ENCODE measurements at regions not wholly inside any gene's neighbourhood (a gene's known extent, or its start where the extent isn't known, plus 50 kb on each side); places are given as distances from the start of the nearest gene placed in this dataset.

DNA sequence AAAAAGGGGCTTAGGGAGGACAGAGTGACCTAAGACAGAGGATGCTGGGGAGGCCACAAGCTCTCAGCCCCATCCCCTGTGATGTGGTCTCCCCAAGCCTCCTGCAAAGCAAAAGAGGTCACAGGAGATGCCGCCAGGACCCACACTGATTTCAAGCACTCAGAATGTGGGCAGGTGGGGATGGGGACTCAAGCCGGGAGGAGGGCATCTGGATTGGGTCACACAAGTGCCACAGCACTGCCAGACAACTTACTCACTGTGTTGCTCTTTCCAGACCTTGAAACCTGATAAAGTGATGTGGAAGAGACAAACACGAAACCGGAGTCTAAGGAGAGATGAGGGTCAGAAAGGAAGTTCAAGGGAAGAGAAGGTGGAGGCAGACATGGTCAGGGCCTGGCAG, 95.7 kb downstream of the TTC32 start:
- Mint-ChIP-seq H3K27ac (ENCODE audit: low read depth) (no peak overlapping the region), H3K4me3 (no peak overlapping the region), H3K9me3 (no peaks in the 10 kb centered on the region), H3K4me1 (no peaks in the 10 kb centered on the region), H3K36me3 (ENCODE audit: insufficient read depth) (no peaks in the 10 kb centered on the region), H3K27me3 (peaks cover 22% of the 10 kb centered on the region)
- DNase-seq (ENCODE audit: low spot score in 2 of 2) (no peak), ATAC-seq (replicated peaks; ENCODE audit: extremely low read depth, poor library complexity, severe bottlenecking) (no peak)

DNA sequence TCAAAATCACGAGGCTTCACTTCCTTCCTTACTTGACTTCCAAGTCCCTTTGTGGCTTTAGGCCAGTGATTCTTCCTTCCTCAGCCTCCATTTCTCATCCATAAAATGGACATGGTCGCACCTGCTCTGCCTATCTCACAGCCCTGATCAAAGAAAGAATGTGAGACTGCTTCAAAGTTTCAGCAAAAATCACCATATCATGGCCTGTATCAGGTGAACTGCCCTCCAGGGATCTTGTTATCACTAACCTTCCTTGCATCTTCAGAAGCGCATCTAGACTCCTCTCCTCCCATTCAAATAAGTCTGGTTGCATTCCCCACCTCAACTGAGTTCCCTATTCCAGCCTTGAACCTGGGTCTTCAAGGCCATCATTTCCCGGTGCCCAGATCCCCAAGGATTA, 96.5 kb downstream of the TTC32 start:
- H3K9me3 Mint-ChIP-seq: no peaks in the 10 kb centered on the region
- H3K27ac Mint-ChIP-seq (ENCODE audit: low read depth): no peak overlapping the region
- DNase-seq (ENCODE audit: low spot score in 2 of 2) (no peak), ATAC-seq (replicated peaks; ENCODE audit: extremely low read depth, poor library complexity, severe bottlenecking) (no peak)
- H3K27me3 Mint-ChIP-seq: peaks cover 22% of the 10 kb centered on the region
- no peaks in the 10 kb centered on the region for H3K36me3 Mint-ChIP-seq (ENCODE audit: insufficient read depth)
- no peak overlapping the region for H3K4me3 Mint-ChIP-seq
- no peaks in the 10 kb centered on the region for H3K4me1 Mint-ChIP-seq

DNA sequence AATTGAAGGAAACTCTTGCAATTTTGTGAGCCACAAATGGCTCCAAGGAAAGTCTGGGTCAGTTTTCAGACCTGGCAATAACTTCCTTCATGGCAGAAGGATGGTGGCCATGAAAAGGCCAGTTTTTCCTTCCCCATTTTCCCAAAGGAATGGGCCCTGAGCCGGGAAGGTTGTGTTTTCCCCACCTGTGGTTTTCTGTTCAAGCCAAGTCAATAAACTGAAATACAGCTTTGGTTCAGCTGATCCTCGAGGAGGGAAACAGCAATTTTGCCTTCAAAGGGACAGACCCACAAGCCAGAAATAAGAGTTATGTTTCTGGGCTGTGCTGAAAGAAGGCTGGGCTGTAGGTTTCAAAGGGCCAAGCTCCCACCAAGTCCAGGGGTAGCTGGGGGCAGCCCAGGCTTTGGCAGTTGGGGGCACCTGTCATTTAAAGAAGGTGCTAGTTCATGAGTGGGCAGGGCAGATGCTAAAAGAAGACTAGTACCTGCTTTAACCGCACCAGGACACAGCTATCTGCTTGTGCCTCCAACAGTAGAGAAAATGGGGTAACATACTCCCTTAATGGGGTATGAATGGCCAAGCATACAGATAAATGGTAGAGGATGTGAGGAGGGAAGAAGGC, 97.0 kb downstream of the TTC32 start:
- Mint-ChIP-seq H3K4me1 (no peaks in the 10 kb centered on the region), H3K4me3 (no peak overlapping the region), H3K36me3 (ENCODE audit: insufficient read depth) (no peaks in the 10 kb centered on the region), H3K9me3 (no peaks in the 10 kb centered on the region), H3K27ac (ENCODE audit: low read depth) (no peak overlapping the region), H3K27me3 (peaks cover 22% of the 10 kb centered on the region)
- DNase-seq (ENCODE audit: low spot score in 2 of 2): no peak
- ATAC-seq (replicated peaks; ENCODE audit: extremely low read depth, poor library complexity, severe bottlenecking): no peak

DNA sequence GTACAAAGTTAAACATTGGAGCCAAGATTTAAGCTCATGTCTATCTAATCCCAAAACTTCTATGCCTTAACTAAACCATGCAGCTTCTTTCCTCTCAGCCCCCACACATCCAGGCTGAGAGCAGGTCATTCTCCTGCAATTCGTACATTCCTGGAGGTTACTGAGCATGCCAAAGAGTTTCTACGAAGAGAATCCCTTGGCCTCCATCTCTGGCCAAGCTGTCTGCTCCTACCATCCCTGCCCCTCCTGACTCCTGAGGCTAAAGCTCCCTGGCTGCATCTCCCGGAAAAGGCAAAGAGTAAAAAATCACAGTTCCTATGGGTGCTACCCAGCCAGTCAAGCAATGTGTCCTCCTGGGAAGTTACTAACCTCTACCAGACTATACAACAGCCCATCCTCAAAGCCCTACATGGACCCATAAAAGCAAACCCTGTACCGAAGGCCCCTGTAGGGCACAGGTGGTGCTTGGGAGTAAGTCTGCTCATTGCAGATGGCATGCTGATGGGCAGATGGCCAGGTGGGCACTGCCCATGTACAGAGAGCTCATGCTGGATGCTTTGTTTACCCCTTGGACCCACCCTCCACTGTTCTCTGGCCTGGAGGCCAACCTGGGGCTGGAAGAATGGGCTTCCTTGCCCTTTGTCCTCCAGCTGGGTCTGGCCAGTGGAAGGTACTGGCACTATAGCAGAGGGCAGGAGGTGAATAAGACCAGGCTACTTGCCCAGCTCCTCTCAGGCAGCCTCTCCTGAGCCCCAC, 99.5 kb downstream of the TTC32 start:
- no peaks in the 10 kb centered on the region for H3K9me3 Mint-ChIP-seq
- no peak overlapping the region for H3K27ac Mint-ChIP-seq (ENCODE audit: low read depth)
- no peaks in the 10 kb centered on the region for H3K4me1 Mint-ChIP-seq
- H3K36me3 Mint-ChIP-seq (ENCODE audit: insufficient read depth): no peaks in the 10 kb centered on the region
- H3K27me3 Mint-ChIP-seq: peaks cover 26% of the 10 kb centered on the region
- H3K4me3 Mint-ChIP-seq: no peak overlapping the region
- DNase-seq (ENCODE audit: low spot score in 2 of 2): no peak
- ATAC-seq (replicated peaks; ENCODE audit: extremely low read depth, poor library complexity, severe bottlenecking): no peak

DNA sequence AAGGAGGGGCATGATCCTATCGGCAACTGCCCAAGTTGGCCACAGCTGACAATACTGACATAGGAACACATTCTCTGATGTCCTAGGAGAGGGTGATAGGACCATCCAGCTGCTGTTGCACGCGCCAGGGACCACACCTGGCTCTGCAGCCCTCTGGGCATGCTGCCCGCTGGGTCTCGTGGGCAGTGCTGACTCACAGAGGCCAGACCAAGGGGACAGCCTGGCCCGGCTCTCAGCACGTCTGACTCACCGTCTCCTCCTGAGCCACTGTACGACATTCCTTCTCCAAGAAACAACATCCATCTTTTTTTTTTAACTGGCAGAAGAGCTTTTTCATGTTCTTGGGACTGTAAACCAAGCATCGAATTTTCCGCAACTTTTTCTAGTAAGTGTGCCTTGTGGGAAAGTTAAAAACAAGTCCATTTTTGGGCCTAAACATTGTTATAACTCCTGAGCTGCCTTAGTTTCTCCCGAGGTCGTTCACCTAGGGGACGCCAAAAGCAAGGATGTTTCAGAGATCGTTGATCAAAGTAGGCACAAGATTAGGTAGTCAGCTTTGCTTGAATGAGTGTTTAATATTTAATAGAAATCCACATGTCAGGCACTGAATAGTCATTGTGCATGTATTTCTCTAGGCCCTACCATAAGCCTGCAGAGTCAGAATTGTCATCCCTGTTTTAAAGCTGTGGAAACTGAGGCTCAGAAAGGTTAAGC, 100.3 kb downstream of the TTC32 start:
- H3K9me3 Mint-ChIP-seq: no peaks in the 10 kb centered on the region
- ATAC-seq (replicated peaks; ENCODE audit: extremely low read depth, poor library complexity, severe bottlenecking) (no peak), DNase-seq (ENCODE audit: low spot score in 2 of 2) (no peak)
- no peaks in the 10 kb centered on the region for H3K36me3 Mint-ChIP-seq (ENCODE audit: insufficient read depth)
- peaks cover 20% of the 10 kb centered on the region for H3K27me3 Mint-ChIP-seq
- H3K4me3 Mint-ChIP-seq: no peak overlapping the region
- H3K27ac Mint-ChIP-seq (ENCODE audit: low read depth): no peak overlapping the region
- H3K4me1 Mint-ChIP-seq: no peaks in the 10 kb centered on the region

DNA sequence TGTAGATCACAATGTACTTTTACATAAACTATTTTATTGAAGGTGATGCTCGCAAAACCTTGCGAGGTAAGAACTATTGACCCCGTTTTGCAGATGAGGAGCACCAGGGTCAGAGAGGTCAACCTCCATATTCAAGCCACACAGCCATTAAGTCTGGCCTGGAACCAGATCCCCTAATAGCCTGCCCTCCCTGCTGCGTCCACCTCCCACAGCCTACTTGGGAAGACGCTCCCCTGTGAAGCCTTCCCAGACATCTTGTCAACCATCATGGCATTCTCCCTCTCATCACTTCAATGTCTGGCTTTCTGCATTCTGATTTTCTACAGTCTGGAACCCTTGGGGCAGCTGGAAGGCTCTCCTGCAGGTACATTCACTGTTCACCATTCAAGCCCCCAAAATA, 101.0 kb downstream of the TTC32 start:
- no peak overlapping the region for H3K27ac Mint-ChIP-seq (ENCODE audit: low read depth)
- no peak for DNase-seq (ENCODE audit: low spot score in 2 of 2)
- H3K9me3 Mint-ChIP-seq: no peaks in the 10 kb centered on the region
- H3K4me3 Mint-ChIP-seq: no peak overlapping the region
- no peaks in the 10 kb centered on the region for H3K4me1 Mint-ChIP-seq
- no peak for ATAC-seq (replicated peaks; ENCODE audit: extremely low read depth, poor library complexity, severe bottlenecking)
- peaks cover 16% of the 10 kb centered on the region for H3K27me3 Mint-ChIP-seq
- H3K36me3 Mint-ChIP-seq (ENCODE audit: insufficient read depth): no peaks in the 10 kb centered on the region

DNA sequence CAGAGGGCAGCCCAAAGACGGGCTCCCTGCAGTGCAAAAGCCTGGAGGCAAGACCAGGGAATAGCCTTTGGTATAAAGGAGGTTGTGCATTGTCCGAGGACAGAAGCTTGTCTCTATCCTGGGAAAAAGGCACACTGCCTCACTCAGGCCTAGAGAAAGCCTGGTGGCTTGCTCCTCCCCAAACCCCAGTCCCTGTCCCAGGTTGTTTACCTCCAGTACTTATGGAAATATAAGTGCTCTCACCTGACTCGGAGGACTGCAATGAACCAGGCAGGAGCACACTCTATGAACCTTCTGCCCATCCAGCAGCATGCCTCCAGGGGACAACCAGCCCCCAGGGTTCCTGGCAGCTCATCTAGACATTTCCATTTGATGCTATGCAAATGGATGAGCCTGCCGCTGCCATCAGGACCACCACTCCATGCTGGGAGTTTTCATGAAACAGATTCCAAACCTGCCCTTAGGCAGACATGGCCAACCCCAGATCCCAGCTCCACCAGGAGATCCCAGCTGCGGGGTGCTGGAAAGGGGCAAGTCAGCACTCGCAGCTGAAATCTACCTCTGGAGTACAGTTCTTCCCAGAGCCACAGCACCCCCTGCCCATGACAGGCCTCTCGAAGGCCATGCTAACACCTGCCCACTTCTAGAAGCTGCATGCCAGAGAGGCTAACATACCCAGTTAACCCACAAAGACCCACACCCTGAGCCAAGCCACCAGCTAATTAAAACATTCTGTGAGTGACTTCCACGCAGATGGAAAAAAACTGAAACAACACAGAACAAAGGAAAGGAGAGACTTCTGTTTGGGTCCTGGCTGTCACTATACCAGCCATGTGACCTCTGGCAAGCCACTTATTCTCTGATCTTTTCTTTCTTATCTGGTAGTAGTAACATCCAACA, 101.7 kb downstream of the TTC32 start:
- no peaks in the 10 kb centered on the region for H3K4me1 Mint-ChIP-seq
- ATAC-seq (replicated peaks; ENCODE audit: extremely low read depth, poor library complexity, severe bottlenecking) (no peak), DNase-seq (ENCODE audit: low spot score in 2 of 2) (no peak)
- no peak overlapping the region for H3K27ac Mint-ChIP-seq (ENCODE audit: low read depth)
- H3K4me3 Mint-ChIP-seq: no peak overlapping the region
- peaks cover 16% of the 10 kb centered on the region for H3K27me3 Mint-ChIP-seq
- no peaks in the 10 kb centered on the region for H3K36me3 Mint-ChIP-seq (ENCODE audit: insufficient read depth)
- no peaks in the 10 kb centered on the region for H3K9me3 Mint-ChIP-seq

DNA sequence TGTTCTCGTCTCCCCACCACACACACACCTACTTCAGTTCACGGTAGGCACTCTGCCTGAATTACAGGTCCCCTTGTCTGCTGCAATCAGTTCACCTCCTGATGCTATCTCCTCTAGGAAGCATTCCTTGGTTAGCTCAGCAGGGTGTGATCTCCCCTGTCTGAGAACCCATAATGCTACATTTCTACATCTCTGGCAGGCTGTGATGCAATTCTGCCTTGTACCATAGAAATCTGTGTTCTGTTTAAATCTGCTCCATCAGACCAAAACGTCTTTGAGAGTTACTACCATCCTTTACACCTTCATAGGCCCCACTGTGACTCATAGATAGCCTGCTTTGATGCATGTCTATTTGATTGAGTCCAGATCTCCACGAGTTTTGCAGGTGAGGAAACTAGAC, 103.9 kb downstream of the TTC32 start:
- no peaks in the 10 kb centered on the region for H3K9me3 Mint-ChIP-seq
- H3K27me3 Mint-ChIP-seq: peaks cover 20% of the 10 kb centered on the region
- DNase-seq (ENCODE audit: low spot score in 2 of 2) (no peak), ATAC-seq (replicated peaks; ENCODE audit: extremely low read depth, poor library complexity, severe bottlenecking) (no peak)
- no peak overlapping the region for H3K4me3 Mint-ChIP-seq
- H3K36me3 Mint-ChIP-seq (ENCODE audit: insufficient read depth): no peaks in the 10 kb centered on the region
- no peak overlapping the region for H3K27ac Mint-ChIP-seq (ENCODE audit: low read depth)
- H3K4me1 Mint-ChIP-seq: no peaks in the 10 kb centered on the region

DNA sequence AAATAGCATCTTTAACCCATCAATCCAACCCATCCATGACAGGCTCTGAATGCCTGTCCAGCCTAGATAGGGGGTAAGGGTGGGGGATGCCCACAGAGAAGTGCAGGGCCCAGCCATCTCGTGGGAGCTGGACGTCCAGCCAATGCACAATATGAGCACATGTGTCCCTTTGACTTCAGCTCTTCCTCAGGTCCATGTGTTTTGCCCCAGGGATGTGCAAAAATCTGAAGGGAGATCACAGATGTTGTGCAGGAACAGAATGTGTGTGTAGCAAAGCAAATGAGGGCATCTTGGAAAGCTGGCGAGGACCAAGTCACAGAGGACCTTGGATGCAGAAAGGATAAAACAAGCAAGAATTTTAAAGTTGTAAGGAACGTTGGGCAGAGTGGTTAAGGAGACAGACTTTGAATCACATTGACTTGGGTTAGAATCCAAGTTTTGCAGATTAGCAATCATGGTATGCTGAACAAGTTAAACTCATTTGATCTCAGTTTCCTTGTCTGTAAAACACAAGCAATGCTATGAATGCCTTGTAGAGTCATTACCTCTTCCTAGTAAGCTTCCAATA, 104.5 kb downstream of the TTC32 start:
- H3K36me3 Mint-ChIP-seq (ENCODE audit: insufficient read depth): no peaks in the 10 kb centered on the region
- H3K27ac Mint-ChIP-seq (ENCODE audit: low read depth): no peak overlapping the region
- ATAC-seq (replicated peaks; ENCODE audit: extremely low read depth, poor library complexity, severe bottlenecking): no peak
- H3K4me3 Mint-ChIP-seq: no peak overlapping the region
- no peaks in the 10 kb centered on the region for H3K9me3 Mint-ChIP-seq
- no peak for DNase-seq (ENCODE audit: low spot score in 2 of 2)
- no peaks in the 10 kb centered on the region for H3K4me1 Mint-ChIP-seq
- H3K27me3 Mint-ChIP-seq: peaks cover 23% of the 10 kb centered on the region

DNA sequence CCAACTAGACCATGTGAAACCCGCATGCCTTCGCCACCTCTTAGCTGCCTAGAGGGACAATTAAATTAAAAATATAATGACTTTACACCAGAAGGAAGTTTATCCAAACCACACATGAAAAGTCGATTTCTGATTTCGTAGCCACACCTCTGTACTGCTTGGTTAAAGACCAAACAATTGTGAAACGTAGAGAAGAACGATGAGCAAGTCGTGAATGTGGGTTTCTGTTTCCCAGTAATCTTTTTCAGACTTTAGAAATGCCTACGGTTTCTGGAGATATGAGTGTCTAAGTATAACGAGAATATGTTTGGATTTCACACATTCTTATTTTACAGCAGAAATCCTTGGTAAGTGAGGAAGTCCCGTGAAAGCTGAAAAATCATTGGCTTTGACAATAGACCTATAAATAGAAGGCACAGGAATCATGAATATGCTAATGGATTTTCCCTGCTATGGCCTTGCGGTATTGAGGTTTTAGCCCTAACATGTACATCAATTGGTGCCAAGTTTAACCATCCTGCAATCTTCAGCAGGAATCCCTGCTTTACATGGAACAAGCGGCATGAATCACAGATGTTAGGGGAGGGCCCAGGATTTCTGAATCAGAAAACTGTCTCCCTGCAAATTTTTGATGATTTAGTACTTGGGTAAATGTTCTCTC, 105.6 kb downstream of the TTC32 start:
- Mint-ChIP-seq H3K4me3 (no peak overlapping the region), H3K27me3 (peaks cover 31% of the 10 kb centered on the region), H3K4me1 (no peaks in the 10 kb centered on the region), H3K9me3 (no peaks in the 10 kb centered on the region), H3K27ac (ENCODE audit: low read depth) (no peak overlapping the region), H3K36me3 (ENCODE audit: insufficient read depth) (no peaks in the 10 kb centered on the region)
- DNase-seq (ENCODE audit: low spot score in 2 of 2) (no peak), ATAC-seq (replicated peaks; ENCODE audit: extremely low read depth, poor library complexity, severe bottlenecking) (no peak)

DNA sequence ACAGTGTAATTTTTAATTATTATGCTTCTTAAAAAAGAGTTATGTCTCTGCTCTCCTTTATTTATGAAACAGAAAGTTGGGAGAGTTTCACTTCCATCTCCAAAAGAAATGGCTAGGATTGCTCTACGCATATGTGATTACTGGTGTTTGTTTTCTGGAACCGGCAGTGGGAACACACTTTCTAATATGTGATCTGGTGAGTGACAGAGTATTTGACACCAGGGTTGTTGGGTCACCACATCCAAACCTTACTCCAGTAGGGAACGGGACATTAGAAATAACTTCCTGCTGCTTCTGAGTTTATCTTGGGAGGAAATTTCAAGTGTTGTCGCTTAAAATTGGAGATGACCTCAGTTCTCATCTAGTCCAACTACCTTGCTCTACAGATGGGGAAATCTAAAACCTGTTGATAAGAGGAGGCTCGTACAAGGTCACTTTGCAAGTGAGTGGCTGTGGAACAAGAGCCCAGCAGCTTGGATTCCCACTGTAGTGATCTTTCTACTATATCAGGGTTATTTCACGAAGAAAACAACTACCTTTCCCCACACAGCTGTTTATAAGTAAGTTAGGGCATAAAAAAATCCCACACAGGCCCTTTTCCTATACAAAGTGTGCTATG, 108.5 kb downstream of the TTC32 start:
- H3K27me3 Mint-ChIP-seq: peaks cover 25% of the 10 kb centered on the region
- DNase-seq (ENCODE audit: low spot score in 2 of 2) (no peak), ATAC-seq (replicated peaks; ENCODE audit: extremely low read depth, poor library complexity, severe bottlenecking) (no peak)
- no peaks in the 10 kb centered on the region for H3K36me3 Mint-ChIP-seq (ENCODE audit: insufficient read depth)
- no peak overlapping the region for H3K27ac Mint-ChIP-seq (ENCODE audit: low read depth)
- H3K4me3 Mint-ChIP-seq: no peak overlapping the region
- H3K9me3 Mint-ChIP-seq: no peaks in the 10 kb centered on the region
- no peaks in the 10 kb centered on the region for H3K4me1 Mint-ChIP-seq

Data from central memory CD8-positive, alpha-beta T cell (primary cell).